Suprapubic skin (tissue), 3 donors: ENCODE measurements at regions not wholly inside any gene's neighbourhood (a gene's known extent, or its start where the extent isn't known, plus 50 kb on each side); places are given as distances from the start of the nearest gene placed in this dataset.

ENCODE experiments used
- CTCF ChIP-seq, 2 donors: fragments of 200-600 bp in 1 of 2; fragments of 450-650 bp in 1 of 2; sonication (generic) in 1 of 2; IDR thresholded peaks; one replicate each; pipeline ENCODE4 v1.5.1; 2016 to 2019; ENCODE audit warnings: antibody characterized with exemption in 2 of 2, mild to moderate bottlenecking in 1 of 2, moderate library complexity in 1 of 2
- POLR2A ChIP-seq, 2 donors: fragments of 450-650 bp; IDR thresholded peaks; one replicate each; pipeline ENCODE4 v1.6.1; 2017; ENCODE audit warnings: antibody characterized with exemption in 2 of 2, mild to moderate bottlenecking in 2 of 2, moderate library complexity in 2 of 2

GRCh38 chr6:15143086-15143485 is 102.8 kb upstream of the JARID2 start:
- TF ChIP-seq POLR2A (IDR thresholded peaks at IDR 0.05) (no peak), CTCF (IDR thresholded peaks at IDR 0.05) (no peak)
